ENCODE measurements at regions not wholly inside any gene's neighbourhood (a gene's known extent, or its start where the extent isn't known, plus 50 kb on each side); places are given as distances from the start of the nearest gene placed in this dataset.
A peak's percentile ranks its signal among the peaks of the same experiment; 100 is the strongest.

DNA sequence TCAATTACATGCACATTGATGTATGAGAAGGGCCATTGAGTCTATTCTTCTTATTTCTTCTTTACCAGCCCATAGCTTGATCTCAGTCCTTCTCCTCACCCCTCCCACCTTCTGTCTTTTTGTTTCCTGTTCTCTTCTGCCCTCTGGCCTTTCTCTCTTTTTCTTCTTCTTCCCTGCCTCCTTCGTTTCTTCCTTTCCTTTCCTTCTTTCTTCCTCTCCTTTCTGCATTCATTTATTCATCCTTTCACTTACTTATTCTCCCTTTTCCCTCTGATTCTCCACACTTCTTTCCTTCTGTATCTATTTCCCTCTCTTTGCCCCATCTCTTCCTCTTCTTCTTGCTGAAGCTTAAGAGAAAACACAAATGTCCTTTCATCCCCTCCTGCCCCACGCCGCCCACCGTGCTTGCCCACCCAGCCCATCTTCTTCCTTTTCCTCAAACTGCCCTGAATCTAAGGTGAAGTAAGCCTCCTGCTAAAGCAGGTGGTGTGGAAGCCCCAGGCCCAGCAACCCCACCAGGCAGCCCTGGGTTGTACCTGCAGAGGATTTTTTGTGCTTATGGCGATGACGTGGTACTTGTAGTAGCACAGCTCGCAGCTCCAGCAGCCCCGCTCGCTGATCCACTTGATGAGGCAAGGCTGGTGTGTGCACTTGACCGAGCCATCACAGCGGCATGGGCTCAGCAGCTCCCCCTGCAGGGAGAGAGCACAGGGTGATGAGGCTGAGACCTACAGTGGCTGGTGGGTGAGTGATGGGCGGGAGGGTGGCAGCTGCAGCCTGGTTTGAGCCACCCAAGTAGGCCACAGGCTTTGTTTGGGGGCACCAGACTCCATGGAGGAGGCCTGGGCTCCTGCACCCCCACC is 89.0 kb downstream of the MARCHF4 start:
- DNase-seq (ENCODE audit: low read depth in 1 of 2, low spot score in 1 of 2): peak in 1 of 2 experiments; percentile 18
- no peak overlapping the region for H3K27ac ChIP-seq (replicated peaks)

DNA sequence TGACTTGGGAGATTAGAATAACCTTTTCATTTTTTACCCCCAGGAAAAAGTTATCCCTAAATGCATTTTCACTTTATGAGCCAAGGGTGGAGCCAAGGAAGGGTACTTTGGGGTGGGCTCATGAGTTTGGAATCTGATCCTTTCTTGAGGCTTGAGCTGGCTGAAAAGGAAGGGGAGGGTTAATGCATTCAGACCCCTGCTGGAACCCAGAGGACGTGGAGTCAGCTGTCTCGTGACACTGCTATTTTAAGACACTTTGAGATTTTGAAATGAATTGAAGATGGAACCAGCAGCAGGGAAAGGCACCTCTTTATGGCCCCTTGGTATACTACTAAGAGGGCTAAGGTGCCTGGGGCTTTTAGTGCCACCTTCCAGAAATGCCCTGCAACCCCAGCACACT is 90.4 kb downstream of the MARCHF4 start:
- no peak for DNase-seq (ENCODE audit: low read depth in 1 of 2, low spot score in 1 of 2)

More for the DNA sequence above, 89.0 kb downstream of the MARCHF4 start:
- TF ChIP-seq, protein P1, sequence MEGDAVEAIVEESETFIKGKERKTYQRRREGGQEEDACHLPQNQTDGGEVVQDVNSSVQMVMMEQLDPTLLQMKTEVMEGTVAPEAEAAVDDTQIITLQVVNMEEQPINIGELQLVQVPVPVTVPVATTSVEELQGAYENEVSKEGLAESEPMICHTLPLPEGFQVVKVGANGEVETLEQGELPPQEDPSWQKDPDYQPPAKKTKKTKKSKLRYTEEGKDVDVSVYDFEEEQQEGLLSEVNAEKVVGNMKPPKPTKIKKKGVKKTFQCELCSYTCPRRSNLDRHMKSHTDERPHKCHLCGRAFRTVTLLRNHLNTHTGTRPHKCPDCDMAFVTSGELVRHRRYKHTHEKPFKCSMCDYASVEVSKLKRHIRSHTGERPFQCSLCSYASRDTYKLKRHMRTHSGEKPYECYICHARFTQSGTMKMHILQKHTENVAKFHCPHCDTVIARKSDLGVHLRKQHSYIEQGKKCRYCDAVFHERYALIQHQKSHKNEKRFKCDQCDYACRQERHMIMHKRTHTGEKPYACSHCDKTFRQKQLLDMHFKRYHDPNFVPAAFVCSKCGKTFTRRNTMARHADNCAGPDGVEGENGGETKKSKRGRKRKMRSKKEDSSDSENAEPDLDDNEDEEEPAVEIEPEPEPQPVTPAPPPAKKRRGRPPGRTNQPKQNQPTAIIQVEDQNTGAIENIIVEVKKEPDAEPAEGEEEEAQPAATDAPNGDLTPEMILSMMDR (IDR thresholded peaks at IDR 0.05; ENCODE audit: insufficient read depth, low read length): peak; percentile 17
- TF ChIP-seq SPI1 (IDR thresholded peaks at IDR 0.05; ENCODE audit: borderline replicate concordance, low read depth): no peak
- H3K4me3 ChIP-seq (replicated peaks; ENCODE audit: insufficient read depth, low read length): no peak overlapping the region
- no peaks in the 10 kb centered on the region for H3K27me3 ChIP-seq (ENCODE audit: insufficient read depth, poor library complexity, severe bottlenecking)

DNA sequence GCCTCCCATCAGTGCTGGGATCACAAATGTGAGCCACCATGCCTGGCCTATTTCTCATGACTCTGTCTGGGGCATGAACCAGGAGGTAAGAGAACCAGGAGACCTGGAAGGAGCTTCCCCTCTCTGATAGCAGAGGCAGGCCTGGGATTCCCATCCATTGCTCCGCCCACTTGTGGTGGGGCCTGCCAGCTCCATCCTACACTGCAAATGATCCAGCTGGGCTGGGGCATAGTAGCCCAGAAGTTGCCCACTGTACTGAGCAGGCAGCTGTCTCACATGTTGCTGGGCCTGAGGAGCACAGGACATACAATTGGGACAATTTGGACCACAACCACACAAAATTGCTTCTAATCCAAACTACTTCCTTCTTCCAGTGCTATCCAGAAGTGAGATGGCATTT is 91.0 kb downstream of the MARCHF4 start:
- TF ChIP-seq SPI1 (IDR thresholded peaks at IDR 0.05; ENCODE audit: borderline replicate concordance, low read depth) (no peak), GABPA (IDR thresholded peaks at IDR 0.05; ENCODE audit: low read depth) (no peak), POLR2AphosphoS5 (IDR thresholded peaks at IDR 0.05; ENCODE audit: low read depth) (no peak)
- TF ChIP-seq, protein P2, sequence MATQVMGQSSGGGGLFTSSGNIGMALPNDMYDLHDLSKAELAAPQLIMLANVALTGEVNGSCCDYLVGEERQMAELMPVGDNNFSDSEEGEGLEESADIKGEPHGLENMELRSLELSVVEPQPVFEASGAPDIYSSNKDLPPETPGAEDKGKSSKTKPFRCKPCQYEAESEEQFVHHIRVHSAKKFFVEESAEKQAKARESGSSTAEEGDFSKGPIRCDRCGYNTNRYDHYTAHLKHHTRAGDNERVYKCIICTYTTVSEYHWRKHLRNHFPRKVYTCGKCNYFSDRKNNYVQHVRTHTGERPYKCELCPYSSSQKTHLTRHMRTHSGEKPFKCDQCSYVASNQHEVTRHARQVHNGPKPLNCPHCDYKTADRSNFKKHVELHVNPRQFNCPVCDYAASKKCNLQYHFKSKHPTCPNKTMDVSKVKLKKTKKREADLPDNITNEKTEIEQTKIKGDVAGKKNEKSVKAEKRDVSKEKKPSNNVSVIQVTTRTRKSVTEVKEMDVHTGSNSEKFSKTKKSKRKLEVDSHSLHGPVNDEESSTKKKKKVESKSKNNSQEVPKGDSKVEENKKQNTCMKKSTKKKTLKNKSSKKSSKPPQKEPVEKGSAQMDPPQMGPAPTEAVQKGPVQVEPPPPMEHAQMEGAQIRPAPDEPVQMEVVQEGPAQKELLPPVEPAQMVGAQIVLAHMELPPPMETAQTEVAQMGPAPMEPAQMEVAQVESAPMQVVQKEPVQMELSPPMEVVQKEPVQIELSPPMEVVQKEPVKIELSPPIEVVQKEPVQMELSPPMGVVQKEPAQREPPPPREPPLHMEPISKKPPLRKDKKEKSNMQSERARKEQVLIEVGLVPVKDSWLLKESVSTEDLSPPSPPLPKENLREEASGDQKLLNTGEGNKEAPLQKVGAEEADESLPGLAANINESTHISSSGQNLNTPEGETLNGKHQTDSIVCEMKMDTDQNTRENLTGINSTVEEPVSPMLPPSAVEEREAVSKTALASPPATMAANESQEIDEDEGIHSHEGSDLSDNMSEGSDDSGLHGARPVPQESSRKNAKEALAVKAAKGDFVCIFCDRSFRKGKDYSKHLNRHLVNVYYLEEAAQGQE (IDR thresholded peaks at IDR 0.05; ENCODE audit: insufficient replicate concordance, low read depth): no peak
- TF ChIP-seq, protein P1 (IDR thresholded peaks at IDR 0.05; ENCODE audit: insufficient read depth, low read length): no peak
- no peak for DNase-seq (ENCODE audit: low read depth in 1 of 2, low spot score in 1 of 2)
- H3K27ac ChIP-seq (replicated peaks): no peak overlapping the region
- H3K27me3 ChIP-seq (ENCODE audit: insufficient read depth, poor library complexity, severe bottlenecking): no peaks in the 10 kb centered on the region
- H3K4me3 ChIP-seq (replicated peaks; ENCODE audit: insufficient read depth, low read length): no peak overlapping the region

More for the DNA sequence above, 90.4 kb downstream of the MARCHF4 start:
- Histone ChIP-seq H3K27ac (replicated peaks) (no peak overlapping the region), H3K27me3 (ENCODE audit: insufficient read depth, poor library complexity, severe bottlenecking) (no peaks in the 10 kb centered on the region), H3K4me3 (replicated peaks; ENCODE audit: insufficient read depth, low read length) (no peak overlapping the region)
- TF ChIP-seq POLR2AphosphoS5 (IDR thresholded peaks at IDR 0.05; ENCODE audit: low read depth) (no peak), SPI1 (IDR thresholded peaks at IDR 0.05; ENCODE audit: borderline replicate concordance, low read depth) (no peak), GABPA (IDR thresholded peaks at IDR 0.05; ENCODE audit: low read depth) (no peak)
- TF ChIP-seq, protein P2 (IDR thresholded peaks at IDR 0.05; ENCODE audit: insufficient replicate concordance, low read depth): no peak
- TF ChIP-seq, protein P1 (IDR thresholded peaks at IDR 0.05; ENCODE audit: insufficient read depth, low read length): no peak

Measured in HL-60 (cell line).